HG02870 (cell line): ENCODE measurements at regions not wholly inside any gene's neighbourhood (a gene's known extent, or its start where the extent isn't known, plus 50 kb on each side); places are given as distances from the start of the nearest gene placed in this dataset.
"Not testable (repeated sequence)": the region's sequence is repeated elsewhere in the genome, so short reads cannot be mapped to it uniquely, and the experiment has no call there.

Source experiments
- ATAC-seq: cut with Tn5 transposase; IDR thresholded peaks from one replicate; pipeline ENCODE4 v1.9.1; 2021; ENCODE audit warnings: mild to moderate bottlenecking, moderate library complexity; ENCODE audit not compliant: unreplicated experiment

- ATAC-seq = no peak
Observed at GRCh38 chr2:139737659-139738058, 957.5 kb upstream of the NXPH2 start.

- ATAC-seq = no peak
Observed at GRCh38 chr2:139730197-139730596, 950.0 kb upstream of the NXPH2 start.

- no peak for ATAC-seq
Observed at GRCh38 chr2:139721411-139721995, 941.3 kb upstream of the NXPH2 start.

GRCh38 chr2:139720056-139720455 is 939.9 kb upstream of the NXPH2 start:
- ATAC-seq = no peak

- no peak for ATAC-seq
Observed at GRCh38 chr2:139704606-139705005, 924.4 kb upstream of the NXPH2 start.

- ATAC-seq = no peak
Observed at GRCh38 chr2:139694327-139694726, 914.1 kb upstream of the NXPH2 start.

- no peak for ATAC-seq
Observed at GRCh38 chr2:139686205-139686604, 906.0 kb upstream of the NXPH2 start.

- ATAC-seq = no peak
Observed at GRCh38 chr2:139685090-139685983, 905.1 kb upstream of the NXPH2 start.

- ATAC-seq = no peak
Observed at GRCh38 chr2:139684286-139684860, 904.2 kb upstream of the NXPH2 start.

GRCh38 chr2:139674577-139674976 is 894.4 kb upstream of the NXPH2 start:
- ATAC-seq = no peak

GRCh38 chr2:139673447-139673846 is 893.3 kb upstream of the NXPH2 start:
- not testable (repeated sequence) for ATAC-seq

GRCh38 chr2:139669675-139670074 is 889.5 kb upstream of the NXPH2 start:
- ATAC-seq = no peak

GRCh38 chr2:139652385-139652784 is 872.2 kb upstream of the NXPH2 start:
- ATAC-seq = no peak

- ATAC-seq = no peak
Observed at GRCh38 chr2:139645617-139646016, 865.4 kb upstream of the NXPH2 start.

GRCh38 chr2:139643139-139643538 is 862.9 kb upstream of the NXPH2 start:
- no peak for ATAC-seq

GRCh38 chr2:139631966-139632365 is 851.8 kb upstream of the NXPH2 start:
- no peak for ATAC-seq

GRCh38 chr2:139628931-139629330 is 848.7 kb upstream of the NXPH2 start:
- no peak for ATAC-seq

- no peak for ATAC-seq
Observed at GRCh38 chr2:139626128-139626527, 845.9 kb upstream of the NXPH2 start.

- no peak for ATAC-seq
Observed at GRCh38 chr2:139622691-139623090, 842.5 kb upstream of the NXPH2 start.

GRCh38 chr2:139617747-139618146 is 837.6 kb upstream of the NXPH2 start:
- no peak for ATAC-seq

GRCh38 chr2:139613264-139613663 is 833.1 kb upstream of the NXPH2 start:
- ATAC-seq = no peak

GRCh38 chr2:139610512-139610911 is 830.3 kb upstream of the NXPH2 start:
- no peak for ATAC-seq
